ENCODE measurements at regions not wholly inside any gene's neighbourhood (a gene's known extent, or its start where the extent isn't known, plus 50 kb on each side); places are given as distances from the start of the nearest gene placed in this dataset.

- ATAC-seq (no peak), DNase-seq (no peak)
- H3K9me3 ChIP-seq = no peaks in the 10 kb centered on the region
- intact Hi-C loops (cut with DNase I) = no loop called here
- H3K4me1 ChIP-seq = peaks cover 5% of the 10 kb centered on the region
- H3K27ac ChIP-seq = no peak overlapping the region
- H3K27me3 ChIP-seq (ENCODE audit: insufficient read depth in 3 of 3, low read length in 2 of 3) = no peaks in the 10 kb centered on the region
- WGBS, 3 donors = 25 to 37% (median 30%) methylated on average over 7 of the region's 7 CpGs
- TF ChIP-seq CTCF (IDR thresholded peaks at IDR 0.05) = no peak
- H3K36me3 ChIP-seq (ENCODE audit: insufficient read depth in 1 of 2, low read depth in 1 of 2) = no peaks in the 10 kb centered on the region
- H3K4me3 ChIP-seq = no peak overlapping the region
Measured at GRCh38 chr10:31186225-31187000, 132.6 kb upstream of the ZEB1 start.

GRCh38 chr10:31187182-31187581 is 131.8 kb upstream of the ZEB1 start:
- Histone ChIP-seq H3K27me3 (ENCODE audit: insufficient read depth in 3 of 3, low read length in 2 of 3) (no peaks in the 10 kb centered on the region), H3K9me3 (no peaks in the 10 kb centered on the region), H3K4me1 (peaks cover 5% of the 10 kb centered on the region), H3K27ac (no peak overlapping the region), H3K36me3 (ENCODE audit: insufficient read depth in 1 of 2, low read depth in 1 of 2) (no peaks in the 10 kb centered on the region), H3K4me3 (no peak overlapping the region)
- DNase-seq = no peak
- no peak for ATAC-seq
- 89 to 97% (median 90%) methylated on average over 2 of the region's 2 CpGs for WGBS, 3 donors
- intact Hi-C loops (cut with DNase I) = no loop called here
- TF ChIP-seq CTCF (IDR thresholded peaks at IDR 0.05) = no peak

GRCh38 chr10:31187607-31188210 is 131.3 kb upstream of the ZEB1 start:
- Histone ChIP-seq H3K36me3 (ENCODE audit: insufficient read depth in 1 of 2, low read depth in 1 of 2) (no peaks in the 10 kb centered on the region), H3K9me3 (no peaks in the 10 kb centered on the region), H3K4me1 (peaks cover 5% of the 10 kb centered on the region), H3K4me3 (no peak overlapping the region), H3K27ac (no peak overlapping the region), H3K27me3 (ENCODE audit: insufficient read depth in 3 of 3, low read length in 2 of 3) (no peaks in the 10 kb centered on the region)
- no peak for DNase-seq
- TF ChIP-seq CTCF (IDR thresholded peaks at IDR 0.05) = no peak
- WGBS, 3 donors = 71 to 80% (median 76%) methylated on average over 14 of the region's 14 CpGs
- intact Hi-C loops (cut with DNase I) = no loop called here
- ATAC-seq = no peak

GRCh38 chr10:31188792-31189406 is 130.1 kb upstream of the ZEB1 start:
- intact Hi-C loops (cut with DNase I) = no loop called here
- Histone ChIP-seq H3K4me3 (peak overlapping the region; percentile 7), H3K4me1 (peaks cover 5% of the 10 kb centered on the region), H3K9me3 (no peaks in the 10 kb centered on the region), H3K27me3 (ENCODE audit: insufficient read depth in 3 of 3, low read length in 2 of 3) (no peaks in the 10 kb centered on the region), H3K27ac (no peak overlapping the region), H3K36me3 (ENCODE audit: insufficient read depth in 1 of 2, low read depth in 1 of 2) (no peaks in the 10 kb centered on the region)
- no peak for TF ChIP-seq CTCF (IDR thresholded peaks at IDR 0.05)
- DNase-seq (no peak), ATAC-seq (no peak)
- WGBS, 3 donors = 80 to 91% (median 84%) methylated on average over 4 of the region's 4 CpGs
